GM23248 (cell line): ENCODE measurements at regions not wholly inside any gene's neighbourhood (a gene's known extent, or its start where the extent isn't known, plus 50 kb on each side); places are given as distances from the start of the nearest gene placed in this dataset.

Experiments
- DNase-seq: peaks from one replicate; pipeline ENCODE4 v3.0.0-alpha.2; 2015
- H2AFZ ChIP-seq: fragments of 200-600 bp; sonication (generic); 2 replicates; pipeline ENCODE4 v1.6.1; 2016; ENCODE audit warnings: antibody characterized with exemption
- H3F3A ChIP-seq: fragments of 200-600 bp; sonication (generic); 2 replicates; pipeline ENCODE4 v1.6.1; 2016; ENCODE audit warnings: mild to moderate bottlenecking, antibody characterized with exemption, mixed run types; ENCODE audit not compliant: insufficient read depth
- H3K27ac ChIP-seq: fragments of 200-600 bp; sonication (generic); 2 replicates; pipeline ENCODE4 v1.5.1; 2016; ENCODE audit warnings: mild to moderate bottlenecking
- H3K27me3 ChIP-seq: fragments of 200-600 bp; sonication (generic); replicated peaks from 2 replicates; pipeline ENCODE4 v1.6.1; 2016; ENCODE audit warnings: mild to moderate bottlenecking; ENCODE audit not compliant: insufficient read depth
- H3K36me3 ChIP-seq: fragments of 200-600 bp; sonication (generic); 2 replicates; pipeline ENCODE4 v1.6.1; 2016; ENCODE audit warnings: low read depth, mild to moderate bottlenecking
- H3K4me1 ChIP-seq: fragments of 200-600 bp; sonication (generic); 2 replicates; pipeline ENCODE4 v1.6.1; 2016; ENCODE audit warnings: mild to moderate bottlenecking; ENCODE audit not compliant: insufficient read depth
- H3K4me2 ChIP-seq: fragments of 200-600 bp; sonication (generic); one replicate; pipeline ENCODE4 v1.6.1; 2016; ENCODE audit warnings: mild to moderate bottlenecking; ENCODE audit not compliant: unreplicated experiment
- H3K4me3 ChIP-seq: fragments of 200-600 bp; sonication (generic); 2 replicates; pipeline ENCODE4 v1.5.1; 2016; ENCODE audit warnings: mild to moderate bottlenecking
- H3K79me2 ChIP-seq: fragments of 200-600 bp; sonication (generic); 2 replicates; pipeline ENCODE4 v1.6.1; 2016; ENCODE audit warnings: mild to moderate bottlenecking; ENCODE audit not compliant: insufficient read depth
- H3K9ac ChIP-seq: fragments of 200-600 bp; sonication (generic); 2 replicates; pipeline ENCODE4 v1.6.1; 2016; ENCODE audit warnings: mild to moderate bottlenecking
- H3K9me2 ChIP-seq: fragments of 200-600 bp; sonication (generic); 2 replicates; pipeline ENCODE4 v1.6.1; 2016; ENCODE audit warnings: mixed run types, mild to moderate bottlenecking, moderate library complexity; ENCODE audit not compliant: insufficient read depth
- H3K9me3 ChIP-seq: fragments of 200-600 bp; sonication (generic); one replicate; pipeline ENCODE4 v1.6.1; 2017; ENCODE audit warnings: low read depth
- H4K20me1 ChIP-seq: fragments of 200-600 bp; sonication (generic); 2 replicates; pipeline ENCODE4 v1.6.0; 2016; ENCODE audit not compliant: insufficient read depth
- EZH2 ChIP-seq: fragments of 200-600 bp; sonication (generic); IDR thresholded peaks from 2 replicates; pipeline ENCODE4 v1.6.1; 2018; ENCODE audit warnings: antibody characterized with exemption, mild to moderate bottlenecking; ENCODE audit not compliant: insufficient read depth, poor library complexity, severe bottlenecking
- EZH2phosphoT487 ChIP-seq: fragments of 200-600 bp; sonication (generic); IDR thresholded peaks from 2 replicates; pipeline ENCODE4 v1.6.1; 2018; ENCODE audit warnings: antibody characterized with exemption, moderate library complexity, mild to moderate bottlenecking, low read depth; ENCODE audit not compliant: insufficient read depth
- WGBS, 2 experiments: methylation state at CpG; one replicate each; pipeline ENCODE4 v1.1.6; 2015 to 2017; ENCODE audit warnings: low lambda C conversion rate in 2 of 2, low coverage in 1 of 2; ENCODE audit errors: missing lambda C conversion rate in 2 of 2; 5-methylcytosine and 5-hydroxymethylcytosine counted together
- in situ Hi-C: fragments of 300-500 bp; cut with MboI; formaldehyde crosslinking; loops from 2 replicates; pipeline ENCODE4 v1.15.0; 2020

GRCh38 chr1:199335496-199335895 is 692.0 kb upstream of the NR5A2 start:
- H3K9me3 ChIP-seq, result no peaks in the 10 kb centered on the region
- no peaks in the 10 kb centered on the region for H3K4me1 ChIP-seq
- no peak overlapping the region for H2AFZ ChIP-seq
- no peak overlapping the region for H3K27ac ChIP-seq
- peaks cover 12% of the 10 kb centered on the region for H3K27me3 ChIP-seq
- H3K79me2 ChIP-seq, result no peaks in the 10 kb centered on the region
- no peaks in the 10 kb centered on the region for H3F3A ChIP-seq
- TF ChIP-seq EZH2phosphoT487 (no peak), EZH2 (no peak)
- no peak overlapping the region for H3K4me3 ChIP-seq
- in situ Hi-C loops, result no loop called here
- WGBS, 2 experiments, result 2 to 12% methylated on average over 1 of the region's 1 CpG
- H3K9ac ChIP-seq, result no peak overlapping the region
- H4K20me1 ChIP-seq, result no peaks in the 10 kb centered on the region
- H3K36me3 ChIP-seq, result no peaks in the 10 kb centered on the region
- peak overlapping the region; percentile 20 for H3K4me2 ChIP-seq
- no peaks in the 10 kb centered on the region for H3K9me2 ChIP-seq
- DNase-seq, result peak; percentile 8

GRCh38 chr1:199336745-199337640 is 690.5 kb upstream of the NR5A2 start:
- Histone ChIP-seq H3K9ac (no peak overlapping the region), H3K4me2 (no peak overlapping the region), H3K79me2 (no peaks in the 10 kb centered on the region), H3K4me1 (no peaks in the 10 kb centered on the region), H3K9me3 (no peaks in the 10 kb centered on the region), H3K27me3 (peaks cover 16% of the 10 kb centered on the region), H3K4me3 (no peak overlapping the region), H3K27ac (no peak overlapping the region), H3K9me2 (no peaks in the 10 kb centered on the region), H3F3A (no peaks in the 10 kb centered on the region), H3K36me3 (no peaks in the 10 kb centered on the region), H4K20me1 (no peaks in the 10 kb centered on the region), H2AFZ (no peak overlapping the region)
- TF ChIP-seq EZH2phosphoT487 (no peak), EZH2 (no peak)
- 53 to 58% methylated on average over 3 to 4 of the region's 4 CpGs for WGBS, 2 experiments
- no peak for DNase-seq
- in situ Hi-C loops, result no loop called here

GRCh38 chr1:199338760-199339159 is 688.8 kb upstream of the NR5A2 start:
- Histone ChIP-seq H3K36me3 (no peaks in the 10 kb centered on the region), H2AFZ (no peak overlapping the region), H3K4me1 (no peaks in the 10 kb centered on the region), H3K9me2 (no peaks in the 10 kb centered on the region), H3K27ac (no peak overlapping the region), H3K9ac (no peak overlapping the region), H3F3A (no peaks in the 10 kb centered on the region), H4K20me1 (no peaks in the 10 kb centered on the region), H3K9me3 (no peaks in the 10 kb centered on the region), H3K27me3 (peaks cover 23% of the 10 kb centered on the region), H3K4me2 (no peak overlapping the region), H3K79me2 (no peaks in the 10 kb centered on the region), H3K4me3 (no peak overlapping the region)
- TF ChIP-seq EZH2 (no peak), EZH2phosphoT487 (no peak)
- in situ Hi-C loops, result no loop called here
- 5 to 17% methylated on average over 1 of the region's 1 CpG for WGBS, 2 experiments
- DNase-seq, result no peak

GRCh38 chr1:199352351-199352750 is 675.2 kb upstream of the NR5A2 start:
- Histone ChIP-seq H3K27me3 (peaks cover 21% of the 10 kb centered on the region), H3F3A (no peaks in the 10 kb centered on the region), H4K20me1 (no peaks in the 10 kb centered on the region), H3K4me2 (no peak overlapping the region), H3K9me3 (no peaks in the 10 kb centered on the region), H3K27ac (no peak overlapping the region), H3K36me3 (no peaks in the 10 kb centered on the region), H3K4me3 (no peak overlapping the region), H3K4me1 (no peaks in the 10 kb centered on the region), H3K9me2 (no peaks in the 10 kb centered on the region), H3K79me2 (no peaks in the 10 kb centered on the region), H3K9ac (no peak overlapping the region), H2AFZ (no peak overlapping the region)
- DNase-seq, result no peak
- in situ Hi-C loops, result no loop called here
- no peak for TF ChIP-seq EZH2
- TF ChIP-seq EZH2phosphoT487, result no peak
- 18 to 24% methylated on average over 5 of the region's 5 CpGs for WGBS, 2 experiments
